ENCODE measurements at regions not wholly inside any gene's neighbourhood (a gene's known extent, or its start where the extent isn't known, plus 50 kb on each side); places are given as distances from the start of the nearest gene placed in this dataset.

DNA sequence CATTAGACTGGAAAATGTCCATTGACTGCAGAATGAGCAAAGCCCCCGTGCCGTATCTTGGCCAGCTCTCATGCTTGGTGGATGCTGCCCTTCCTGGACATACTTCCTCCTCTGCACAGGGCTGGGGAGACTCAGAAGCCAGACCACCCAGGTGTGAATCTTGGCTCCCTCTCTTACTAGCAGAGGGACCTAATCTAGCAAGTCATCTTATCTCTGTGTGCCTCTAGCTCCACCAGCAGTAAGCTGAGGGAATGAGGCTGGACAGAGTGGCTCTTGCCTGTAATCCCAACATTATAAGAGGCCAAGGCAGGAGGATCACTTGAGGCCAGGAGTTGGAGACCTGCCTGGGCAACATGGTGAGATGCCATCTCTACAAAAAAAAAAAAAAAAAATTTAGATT is 173.8 kb upstream of the GHITM start:
- ChIA-PET CTCF (no interaction called here), POLR2A (no interaction called here), RAD21 (ENCODE audit: low non-redundant PET in 1 of 2, low total read pairs in 2 of 2, uncharacterized antibody in 2 of 2, unreplicated experiment in 2 of 2) (no interaction called here)
- no peak overlapping the region for H3K4me3 ChIP-seq (replicated peaks in 1 of 2; ENCODE audit: low read depth in 1 of 2, low read length in 2 of 2)
- H2AFZ ChIP-seq (ENCODE audit: low read depth, low read length, poor library complexity, severe bottlenecking): no peak overlapping the region
- H3K4me2 ChIP-seq (ENCODE audit: low read length): no peak overlapping the region
- intact Hi-C loops (cut with micrococcal nuclease): no loop called here
- H3K9me2 ChIP-seq (ENCODE audit: insufficient read depth): no peaks in the 10 kb centered on the region
- no peak for DNase-seq (ENCODE audit: low read depth, low spot score)
- ATAC-seq: no peak
- H3K27ac ChIP-seq (ENCODE audit: low read depth, low read length): no peak overlapping the region
- no peaks in the 10 kb centered on the region for H3K4me1 ChIP-seq (ENCODE audit: control insufficient read depth in 1 of 2, insufficient read depth in 2 of 2, low read length in 2 of 2)
- no peak for TF ChIP-seq FOSL1 (IDR thresholded peaks at IDR 0.05; ENCODE audit: low read depth)
- TF ChIP-seq, protein P1, sequence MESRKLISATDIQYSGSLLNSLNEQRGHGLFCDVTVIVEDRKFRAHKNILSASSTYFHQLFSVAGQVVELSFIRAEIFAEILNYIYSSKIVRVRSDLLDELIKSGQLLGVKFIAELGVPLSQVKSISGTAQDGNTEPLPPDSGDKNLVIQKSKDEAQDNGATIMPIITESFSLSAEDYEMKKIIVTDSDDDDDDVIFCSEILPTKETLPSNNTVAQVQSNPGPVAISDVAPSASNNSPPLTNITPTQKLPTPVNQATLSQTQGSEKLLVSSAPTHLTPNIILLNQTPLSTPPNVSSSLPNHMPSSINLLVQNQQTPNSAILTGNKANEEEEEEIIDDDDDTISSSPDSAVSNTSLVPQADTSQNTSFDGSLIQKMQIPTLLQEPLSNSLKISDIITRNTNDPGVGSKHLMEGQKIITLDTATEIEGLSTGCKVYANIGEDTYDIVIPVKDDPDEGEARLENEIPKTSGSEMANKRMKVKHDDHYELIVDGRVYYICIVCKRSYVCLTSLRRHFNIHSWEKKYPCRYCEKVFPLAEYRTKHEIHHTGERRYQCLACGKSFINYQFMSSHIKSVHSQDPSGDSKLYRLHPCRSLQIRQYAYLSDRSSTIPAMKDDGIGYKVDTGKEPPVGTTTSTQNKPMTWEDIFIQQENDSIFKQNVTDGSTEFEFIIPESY (IDR thresholded peaks at IDR 0.05; ENCODE audit: extremely low read depth, insufficient replicate concordance, low read length): no peak
- no peak for TF ChIP-seq EZH2 (IDR thresholded peaks at IDR 0.05)
- TF ChIP-seq CBX3 (IDR thresholded peaks at IDR 0.05; ENCODE audit: low read depth): no peak
- TF ChIP-seq ZNF274 (IDR thresholded peaks at IDR 0.05; ENCODE audit: low read depth, low read length): no peak
- TF ChIP-seq, protein P2, sequence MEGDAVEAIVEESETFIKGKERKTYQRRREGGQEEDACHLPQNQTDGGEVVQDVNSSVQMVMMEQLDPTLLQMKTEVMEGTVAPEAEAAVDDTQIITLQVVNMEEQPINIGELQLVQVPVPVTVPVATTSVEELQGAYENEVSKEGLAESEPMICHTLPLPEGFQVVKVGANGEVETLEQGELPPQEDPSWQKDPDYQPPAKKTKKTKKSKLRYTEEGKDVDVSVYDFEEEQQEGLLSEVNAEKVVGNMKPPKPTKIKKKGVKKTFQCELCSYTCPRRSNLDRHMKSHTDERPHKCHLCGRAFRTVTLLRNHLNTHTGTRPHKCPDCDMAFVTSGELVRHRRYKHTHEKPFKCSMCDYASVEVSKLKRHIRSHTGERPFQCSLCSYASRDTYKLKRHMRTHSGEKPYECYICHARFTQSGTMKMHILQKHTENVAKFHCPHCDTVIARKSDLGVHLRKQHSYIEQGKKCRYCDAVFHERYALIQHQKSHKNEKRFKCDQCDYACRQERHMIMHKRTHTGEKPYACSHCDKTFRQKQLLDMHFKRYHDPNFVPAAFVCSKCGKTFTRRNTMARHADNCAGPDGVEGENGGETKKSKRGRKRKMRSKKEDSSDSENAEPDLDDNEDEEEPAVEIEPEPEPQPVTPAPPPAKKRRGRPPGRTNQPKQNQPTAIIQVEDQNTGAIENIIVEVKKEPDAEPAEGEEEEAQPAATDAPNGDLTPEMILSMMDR (IDR thresholded peaks at IDR 0.05 in 2 of 3, conservative IDR thresholded peaks at IDR 0.05 in 1 of 3; ENCODE audit: borderline replicate concordance in 1 of 3, insufficient read depth in 1 of 3, low read depth in 2 of 3, low read length in 2 of 3): 0 out of 6 replicates have a peak, but pooled peaks of 1 of the 3 experiments have one; percentile 6
- H3K9ac ChIP-seq (ENCODE audit: low read length): no peak overlapping the region
- no peaks in the 10 kb centered on the region for H3K9me3 ChIP-seq (ENCODE audit: control insufficient read depth in 1 of 2, insufficient read depth in 1 of 2, low read depth in 1 of 2, low read length in 2 of 2)
- H3K79me2 ChIP-seq (ENCODE audit: insufficient read depth, low read length): no peaks in the 10 kb centered on the region
- no TSS peak for BruUV-seq (replicated peaks)
- H4K20me1 ChIP-seq (ENCODE audit: insufficient read depth): no peaks in the 10 kb centered on the region
- no peaks in the 10 kb centered on the region for H3K36me3 ChIP-seq (ENCODE audit: control insufficient read depth in 1 of 2, insufficient read depth in 2 of 2, low read length in 2 of 2)
- H3K27me3 ChIP-seq (ENCODE audit: insufficient read depth, low read length): peaks cover 32% of the 10 kb centered on the region

Measured in HCT116 (cell line).